WTC11 (cell line): ENCODE measurements at regions not wholly inside any gene's neighbourhood (a gene's known extent, or its start where the extent isn't known, plus 50 kb on each side); places are given as distances from the start of the nearest gene placed in this dataset.

ENCODE experiments used
- ATF3 ChIP-seq: sonication (generic); formaldehyde crosslinking; conservative IDR thresholded peaks from 2 replicates; pipeline ENCODE4 v1.8.1; 2022; ENCODE audit warnings: mild to moderate bottlenecking, missing genetic modification reagents
- FOXK1 ChIP-seq: sonication (generic); formaldehyde crosslinking; IDR thresholded peaks from 2 replicates; pipeline ENCODE4 v1.8.0; 2022; ENCODE audit warnings: mild to moderate bottlenecking, moderate library complexity, missing genetic modification reagents
- TCF7 ChIP-seq: sonication (generic); formaldehyde crosslinking; IDR thresholded peaks from 2 replicates; pipeline ENCODE4 v1.8.0; 2022; ENCODE audit warnings: mild to moderate bottlenecking, low read depth, missing genetic modification reagents, moderate library complexity
- TF ChIP-seq, protein P1 (sequence below): fragments of 200-600 bp; IDR thresholded peaks from 2 replicates; pipeline ENCODE4 v1.8.0; 2022; ENCODE audit warnings: antibody characterized with exemption
- TF ChIP-seq, protein P2 (sequence below): fragments of 250-450 bp; sonication (Bioruptor Pico); IDR thresholded peaks from 2 replicates; pipeline ENCODE4 v2.1.2; 2022; ENCODE audit warnings: mild to moderate bottlenecking, moderate library complexity
- TF ChIP-seq, protein P3 (sequence below): sonication (generic); formaldehyde crosslinking; IDR thresholded peaks from 2 replicates; pipeline ENCODE4 v1.8.1; 2023; ENCODE audit warnings: mild to moderate bottlenecking, missing genetic modification reagents, moderate library complexity
- TF ChIP-seq, protein P4 (sequence below): sonication (generic); formaldehyde crosslinking; IDR thresholded peaks from 2 replicates; pipeline ENCODE4 v1.8.0; 2022; ENCODE audit warnings: missing genetic modification reagents

DNA sequence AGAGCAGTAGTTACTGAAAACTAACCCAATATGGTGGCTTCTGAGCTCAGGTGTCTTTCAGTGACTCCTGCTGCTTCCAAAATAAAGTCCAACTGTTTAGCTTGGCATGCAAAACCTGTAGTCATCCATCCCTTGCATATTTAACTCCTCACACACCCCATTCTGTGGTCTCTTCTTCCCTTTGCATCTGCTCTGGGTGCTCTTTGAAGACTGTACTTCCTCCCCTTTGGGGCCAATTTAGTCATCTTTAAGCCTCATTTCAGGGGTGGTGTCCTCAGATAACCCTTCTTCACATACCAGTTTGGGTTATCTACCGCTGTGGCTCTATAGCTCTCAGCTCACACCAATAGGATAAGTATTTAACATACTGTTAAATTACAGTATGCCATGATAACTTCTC, 209.9 kb upstream of the DMRT1 start:
- TF ChIP-seq, protein P1, sequence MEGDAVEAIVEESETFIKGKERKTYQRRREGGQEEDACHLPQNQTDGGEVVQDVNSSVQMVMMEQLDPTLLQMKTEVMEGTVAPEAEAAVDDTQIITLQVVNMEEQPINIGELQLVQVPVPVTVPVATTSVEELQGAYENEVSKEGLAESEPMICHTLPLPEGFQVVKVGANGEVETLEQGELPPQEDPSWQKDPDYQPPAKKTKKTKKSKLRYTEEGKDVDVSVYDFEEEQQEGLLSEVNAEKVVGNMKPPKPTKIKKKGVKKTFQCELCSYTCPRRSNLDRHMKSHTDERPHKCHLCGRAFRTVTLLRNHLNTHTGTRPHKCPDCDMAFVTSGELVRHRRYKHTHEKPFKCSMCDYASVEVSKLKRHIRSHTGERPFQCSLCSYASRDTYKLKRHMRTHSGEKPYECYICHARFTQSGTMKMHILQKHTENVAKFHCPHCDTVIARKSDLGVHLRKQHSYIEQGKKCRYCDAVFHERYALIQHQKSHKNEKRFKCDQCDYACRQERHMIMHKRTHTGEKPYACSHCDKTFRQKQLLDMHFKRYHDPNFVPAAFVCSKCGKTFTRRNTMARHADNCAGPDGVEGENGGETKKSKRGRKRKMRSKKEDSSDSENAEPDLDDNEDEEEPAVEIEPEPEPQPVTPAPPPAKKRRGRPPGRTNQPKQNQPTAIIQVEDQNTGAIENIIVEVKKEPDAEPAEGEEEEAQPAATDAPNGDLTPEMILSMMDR = no peak
- TF ChIP-seq FOXK1 (no peak), TCF7 (CRISPR knock-in tag) (no peak), ATF3 (CRISPR knock-in tag) (no peak)
- TF ChIP-seq, protein P2, sequence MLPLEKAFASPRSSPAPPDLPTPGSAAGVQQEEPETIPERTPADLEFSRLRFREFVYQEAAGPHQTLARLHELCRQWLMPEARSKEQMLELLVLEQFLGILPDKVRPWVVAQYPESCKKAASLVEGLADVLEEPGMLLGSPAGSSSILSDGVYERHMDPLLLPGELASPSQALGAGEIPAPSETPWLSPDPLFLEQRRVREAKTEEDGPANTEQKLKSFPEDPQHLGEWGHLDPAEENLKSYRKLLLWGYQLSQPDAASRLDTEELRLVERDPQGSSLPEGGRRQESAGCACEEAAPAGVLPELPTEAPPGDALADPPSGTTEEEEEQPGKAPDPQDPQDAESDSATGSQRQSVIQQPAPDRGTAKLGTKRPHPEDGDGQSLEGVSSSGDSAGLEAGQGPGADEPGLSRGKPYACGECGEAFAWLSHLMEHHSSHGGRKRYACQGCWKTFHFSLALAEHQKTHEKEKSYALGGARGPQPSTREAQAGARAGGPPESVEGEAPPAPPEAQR (CRISPR knock-in tag) = no peak
- TF ChIP-seq, protein P3, sequence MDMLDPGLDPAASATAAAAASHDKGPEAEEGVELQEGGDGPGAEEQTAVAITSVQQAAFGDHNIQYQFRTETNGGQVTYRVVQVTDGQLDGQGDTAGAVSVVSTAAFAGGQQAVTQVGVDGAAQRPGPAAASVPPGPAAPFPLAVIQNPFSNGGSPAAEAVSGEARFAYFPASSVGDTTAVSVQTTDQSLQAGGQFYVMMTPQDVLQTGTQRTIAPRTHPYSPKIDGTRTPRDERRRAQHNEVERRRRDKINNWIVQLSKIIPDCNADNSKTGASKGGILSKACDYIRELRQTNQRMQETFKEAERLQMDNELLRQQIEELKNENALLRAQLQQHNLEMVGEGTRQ = no peak
- TF ChIP-seq, protein P4, sequence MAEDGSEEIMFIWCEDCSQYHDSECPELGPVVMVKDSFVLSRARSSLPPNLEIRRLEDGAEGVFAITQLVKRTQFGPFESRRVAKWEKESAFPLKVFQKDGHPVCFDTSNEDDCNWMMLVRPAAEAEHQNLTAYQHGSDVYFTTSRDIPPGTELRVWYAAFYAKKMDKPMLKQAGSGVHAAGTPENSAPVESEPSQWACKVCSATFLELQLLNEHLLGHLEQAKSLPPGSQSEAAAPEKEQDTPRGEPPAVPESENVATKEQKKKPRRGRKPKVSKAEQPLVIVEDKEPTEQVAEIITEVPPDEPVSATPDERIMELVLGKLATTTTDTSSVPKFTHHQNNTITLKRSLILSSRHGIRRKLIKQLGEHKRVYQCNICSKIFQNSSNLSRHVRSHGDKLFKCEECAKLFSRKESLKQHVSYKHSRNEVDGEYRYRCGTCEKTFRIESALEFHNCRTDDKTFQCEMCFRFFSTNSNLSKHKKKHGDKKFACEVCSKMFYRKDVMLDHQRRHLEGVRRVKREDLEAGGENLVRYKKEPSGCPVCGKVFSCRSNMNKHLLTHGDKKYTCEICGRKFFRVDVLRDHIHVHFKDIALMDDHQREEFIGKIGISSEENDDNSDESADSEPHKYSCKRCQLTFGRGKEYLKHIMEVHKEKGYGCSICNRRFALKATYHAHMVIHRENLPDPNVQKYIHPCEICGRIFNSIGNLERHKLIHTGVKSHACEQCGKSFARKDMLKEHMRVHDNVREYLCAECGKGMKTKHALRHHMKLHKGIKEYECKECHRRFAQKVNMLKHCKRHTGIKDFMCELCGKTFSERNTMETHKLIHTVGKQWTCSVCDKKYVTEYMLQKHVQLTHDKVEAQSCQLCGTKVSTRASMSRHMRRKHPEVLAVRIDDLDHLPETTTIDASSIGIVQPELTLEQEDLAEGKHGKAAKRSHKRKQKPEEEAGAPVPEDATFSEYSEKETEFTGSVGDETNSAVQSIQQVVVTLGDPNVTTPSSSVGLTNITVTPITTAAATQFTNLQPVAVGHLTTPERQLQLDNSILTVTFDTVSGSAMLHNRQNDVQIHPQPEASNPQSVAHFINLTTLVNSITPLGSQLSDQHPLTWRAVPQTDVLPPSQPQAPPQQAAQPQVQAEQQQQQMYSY (CRISPR knock-in tag) = no peak
